ENCODE measurements at regions not wholly inside any gene's neighbourhood (a gene's known extent, or its start where the extent isn't known, plus 50 kb on each side); places are given as distances from the start of the nearest gene placed in this dataset.

DNA sequence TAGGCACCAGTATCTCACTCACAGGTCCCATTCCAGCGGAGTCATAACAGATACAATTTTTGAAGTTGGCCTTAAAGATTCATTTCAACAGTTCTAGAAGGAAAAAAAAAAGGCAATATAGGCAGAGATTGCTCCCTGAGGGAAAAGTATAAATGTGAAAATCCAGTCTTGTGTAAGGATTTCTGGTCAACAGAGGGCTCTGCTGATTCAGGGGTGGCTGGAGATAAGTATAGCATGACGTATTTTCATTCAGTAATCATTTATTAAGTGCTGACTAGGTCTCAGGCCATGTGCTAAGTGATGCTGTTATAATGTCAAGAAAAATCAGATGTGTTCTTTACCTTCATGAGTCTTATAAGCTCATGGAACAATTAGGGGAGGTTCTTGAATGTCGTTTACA is 377.3 kb upstream of the MEF2C start:
- DNase-seq (ENCODE audit: extremely low read depth in 1 of 2, low read depth in 1 of 2) = no peak

DNA sequence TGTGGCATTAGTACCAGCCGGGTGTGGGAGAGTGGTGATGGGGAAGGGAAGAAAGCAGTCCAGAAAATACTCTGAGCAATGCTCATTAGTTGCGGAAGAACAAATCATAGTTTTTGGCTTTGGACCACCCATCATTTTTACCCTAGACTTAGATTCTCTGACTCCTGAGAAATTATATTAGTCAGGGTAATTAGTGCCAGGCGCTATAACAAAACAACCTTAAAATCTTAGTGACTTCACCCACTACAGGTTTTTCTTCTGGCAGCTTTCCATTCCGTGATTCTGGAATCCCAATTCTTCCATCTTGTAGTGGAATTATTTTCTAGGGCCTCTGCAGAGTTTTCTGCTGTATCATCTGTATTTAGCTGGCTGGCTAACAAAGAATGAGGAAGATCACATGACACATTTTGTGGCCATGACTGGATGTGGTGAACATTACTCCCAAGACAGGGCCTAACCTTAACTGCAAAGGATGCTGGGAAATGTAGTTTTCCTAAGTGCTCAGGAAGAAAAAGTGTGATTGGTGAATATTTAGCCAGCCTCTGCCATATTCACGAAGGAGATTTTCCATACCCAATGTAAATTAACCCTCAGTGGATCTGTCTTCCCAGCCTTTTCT is 373.0 kb upstream of the MEF2C start:
- no peak for DNase-seq (ENCODE audit: extremely low read depth in 1 of 2, low read depth in 1 of 2)

DNA sequence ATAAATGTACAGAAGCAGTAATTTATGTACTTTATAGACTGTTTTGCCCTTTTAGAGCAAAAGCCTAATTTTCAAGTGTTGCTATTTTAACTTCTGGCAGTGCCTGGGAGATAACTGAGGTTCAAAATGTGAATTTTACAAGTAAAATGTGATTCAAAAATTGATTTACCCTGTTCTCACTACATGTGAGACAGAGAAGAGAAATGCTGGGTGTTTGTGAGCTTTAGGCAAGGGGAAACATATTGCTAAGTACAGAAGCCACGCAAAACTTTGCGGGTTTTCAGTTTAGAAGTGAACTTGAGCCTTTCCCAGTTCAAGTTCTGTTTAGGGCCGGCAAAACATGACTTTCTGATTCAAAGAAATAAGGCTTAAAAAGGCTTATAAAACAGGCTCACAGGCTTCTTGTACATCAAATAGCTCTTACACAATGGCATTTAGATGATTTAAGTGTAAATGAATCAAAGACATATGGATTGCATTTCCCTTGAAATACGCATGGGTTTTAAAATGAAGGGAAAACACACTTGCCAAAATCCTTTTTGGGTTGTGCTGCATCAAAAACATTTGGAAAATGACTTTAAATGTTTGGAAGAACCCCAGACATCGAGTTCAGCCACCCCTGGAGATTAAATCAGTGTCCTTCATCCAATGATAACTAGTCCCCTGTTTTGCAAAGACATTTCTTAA is 370.8 kb upstream of the MEF2C start:
- DNase-seq (ENCODE audit: extremely low read depth in 1 of 2, low read depth in 1 of 2) = no peak

DNA sequence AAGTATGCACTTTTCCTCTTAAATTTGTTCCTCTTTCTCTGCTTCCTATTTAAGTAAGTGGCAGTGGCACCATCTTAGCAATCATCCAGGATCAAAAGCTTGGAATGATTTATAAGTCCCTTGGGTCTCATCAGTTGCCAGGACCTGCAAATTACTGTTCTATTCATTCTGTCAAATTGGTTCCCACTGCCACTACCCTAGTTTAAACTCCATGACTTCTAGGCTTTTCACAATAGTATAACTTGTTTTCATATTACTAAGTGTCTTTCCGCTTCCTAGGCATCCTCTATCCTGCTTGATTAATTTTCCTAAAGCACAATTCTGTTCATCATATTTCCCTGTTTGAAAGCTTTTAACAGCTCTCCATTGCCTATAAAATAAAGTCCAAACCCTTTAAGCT is 363.9 kb upstream of the MEF2C start:
- DNase-seq (ENCODE audit: extremely low read depth in 1 of 2, low read depth in 1 of 2) = no peak

DNA sequence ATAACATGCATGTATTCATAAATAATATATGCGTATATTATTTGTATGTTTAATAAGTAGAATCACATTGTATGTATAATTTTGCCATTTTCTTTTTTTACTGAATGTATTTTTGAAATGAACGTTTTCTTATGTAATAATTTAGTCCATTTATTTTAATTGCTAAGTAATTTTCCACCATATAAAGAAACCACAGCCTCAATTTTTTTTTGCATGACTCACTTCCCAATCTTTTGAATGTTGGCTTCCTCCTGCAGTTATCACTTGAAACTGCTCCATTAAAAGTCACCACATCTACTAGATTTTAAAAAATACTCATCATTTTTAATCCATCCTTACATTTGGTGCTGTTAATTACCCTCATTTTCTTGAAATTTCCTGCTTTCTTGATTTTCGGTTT is 363.3 kb upstream of the MEF2C start:
- no peak for DNase-seq (ENCODE audit: extremely low read depth in 1 of 2, low read depth in 1 of 2)

DNA sequence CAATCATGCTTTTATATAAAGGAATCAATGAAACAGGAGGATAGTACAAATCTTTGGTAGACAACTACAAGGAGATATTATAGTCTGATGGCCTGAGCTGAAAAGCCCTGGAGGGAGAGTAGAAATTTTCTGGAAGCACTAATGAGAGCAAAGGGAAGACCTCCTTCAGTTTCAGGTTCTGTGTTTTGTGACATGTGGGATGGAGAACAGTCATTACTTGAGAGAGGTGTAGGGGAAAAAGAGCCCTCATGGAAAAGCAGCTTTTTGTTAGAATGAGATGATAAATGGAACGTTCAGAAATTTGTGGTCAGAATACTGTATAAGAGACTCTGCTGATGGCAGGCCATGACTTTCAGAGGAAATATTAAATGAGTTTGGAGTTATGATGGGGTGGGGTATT is 360.6 kb upstream of the MEF2C start:
- DNase-seq (ENCODE audit: extremely low read depth in 1 of 2, low read depth in 1 of 2) = no peak

DNA sequence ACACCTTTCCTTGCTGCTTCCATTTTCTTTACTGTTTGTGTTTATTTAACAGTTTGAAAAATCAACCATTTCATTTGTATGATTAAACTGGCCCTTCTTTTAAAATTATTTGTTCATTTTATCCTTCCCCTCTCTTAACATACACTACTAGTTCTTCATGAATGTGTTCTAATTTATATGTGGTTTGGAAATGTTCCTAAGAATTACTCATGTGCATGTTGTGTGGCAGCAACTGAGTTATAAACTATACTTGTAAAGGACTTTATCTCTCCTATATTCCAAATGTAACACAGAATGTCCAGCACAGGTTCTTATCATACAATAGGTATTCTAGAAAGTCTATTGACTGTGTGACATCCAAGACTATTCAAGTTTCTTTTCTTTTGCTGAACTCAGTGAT is 358.2 kb upstream of the MEF2C start:
- no peak for DNase-seq (ENCODE audit: extremely low read depth in 1 of 2, low read depth in 1 of 2)

DNA sequence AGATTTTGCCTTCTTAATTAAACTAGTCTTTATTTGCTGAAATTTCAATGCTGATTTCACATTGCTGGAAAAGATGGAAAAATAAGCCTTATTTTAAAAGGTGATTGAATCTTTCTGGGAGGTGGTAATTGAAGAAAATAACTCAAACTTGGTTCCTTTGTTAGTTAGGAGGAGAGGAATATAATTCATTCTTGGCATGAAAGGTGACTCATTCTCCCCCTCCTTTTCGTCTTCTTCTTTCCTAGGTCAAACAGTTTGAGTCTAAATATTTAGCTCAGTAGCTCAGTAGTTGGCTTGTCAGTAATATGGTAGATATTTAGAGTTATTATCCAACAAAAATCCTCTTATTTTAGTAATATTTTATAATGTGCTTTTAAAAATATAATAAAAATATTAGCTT is 353.9 kb upstream of the MEF2C start:
- no peak for DNase-seq (ENCODE audit: extremely low read depth in 1 of 2, low read depth in 1 of 2)

DNA sequence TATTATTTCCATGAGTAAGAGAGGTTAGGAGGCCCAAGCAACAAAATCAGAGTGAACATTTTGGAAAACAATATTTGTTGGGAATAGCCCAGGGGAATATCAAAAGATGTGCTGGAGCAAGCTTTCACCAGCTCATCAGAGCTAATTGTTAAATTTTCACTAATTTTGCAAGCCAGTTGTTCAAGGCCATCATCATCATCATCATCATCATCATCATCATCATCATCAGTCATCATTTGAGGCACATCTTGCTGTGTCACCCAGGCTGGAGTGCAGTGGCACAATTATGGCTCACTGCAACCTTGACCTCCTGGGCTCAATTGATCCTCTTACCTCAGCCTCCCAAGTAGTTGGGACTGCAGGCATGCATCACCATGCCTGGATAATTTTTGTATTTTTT is 350.5 kb upstream of the MEF2C start:
- no peak for DNase-seq (ENCODE audit: extremely low read depth in 1 of 2, low read depth in 1 of 2)

DNA sequence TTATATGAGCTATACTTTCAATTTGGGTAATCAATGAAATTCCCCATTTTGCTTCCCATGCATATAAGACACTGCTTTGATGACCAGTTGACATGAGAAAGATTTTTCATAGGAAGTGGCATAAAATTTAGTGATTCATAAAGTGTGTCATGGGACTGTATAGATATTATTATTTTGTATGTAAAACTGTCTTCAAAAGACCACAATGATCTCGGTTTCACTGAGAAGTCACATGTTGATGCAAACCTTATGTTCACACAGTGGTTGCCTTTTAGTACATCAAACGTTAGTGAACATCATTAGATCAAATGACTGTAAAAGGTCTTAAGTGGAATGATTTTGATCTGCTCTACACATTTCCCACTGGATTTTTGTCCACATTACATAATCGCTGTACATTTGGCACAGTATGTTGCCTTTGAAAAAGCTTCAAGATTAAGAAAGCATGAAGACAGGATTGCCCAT is 349.2 kb upstream of the MEF2C start:
- DNase-seq (ENCODE audit: extremely low read depth in 1 of 2, low read depth in 1 of 2) = no peak

DNA sequence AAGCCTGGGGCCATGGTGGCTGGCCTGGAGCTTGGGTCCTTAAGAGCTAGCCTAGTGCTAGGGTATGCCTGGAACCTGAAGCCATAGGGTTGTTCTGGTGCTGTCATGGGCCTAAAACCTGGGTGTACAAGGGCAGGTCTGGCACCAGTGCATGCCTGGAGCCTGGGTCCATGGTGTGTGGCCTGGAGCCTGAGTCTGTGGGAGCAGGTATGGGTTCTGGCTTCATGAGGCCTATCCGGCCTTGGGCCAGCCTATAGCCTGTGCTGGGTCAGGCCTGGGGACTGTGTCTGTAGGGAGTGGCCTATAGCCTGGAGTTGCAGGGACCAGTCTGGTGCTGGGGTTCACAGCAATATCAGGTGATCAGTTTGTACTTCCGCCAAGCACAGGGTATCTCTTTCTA is 347.2 kb upstream of the MEF2C start:
- no peak for DNase-seq (ENCODE audit: extremely low read depth in 1 of 2, low read depth in 1 of 2)

DNA sequence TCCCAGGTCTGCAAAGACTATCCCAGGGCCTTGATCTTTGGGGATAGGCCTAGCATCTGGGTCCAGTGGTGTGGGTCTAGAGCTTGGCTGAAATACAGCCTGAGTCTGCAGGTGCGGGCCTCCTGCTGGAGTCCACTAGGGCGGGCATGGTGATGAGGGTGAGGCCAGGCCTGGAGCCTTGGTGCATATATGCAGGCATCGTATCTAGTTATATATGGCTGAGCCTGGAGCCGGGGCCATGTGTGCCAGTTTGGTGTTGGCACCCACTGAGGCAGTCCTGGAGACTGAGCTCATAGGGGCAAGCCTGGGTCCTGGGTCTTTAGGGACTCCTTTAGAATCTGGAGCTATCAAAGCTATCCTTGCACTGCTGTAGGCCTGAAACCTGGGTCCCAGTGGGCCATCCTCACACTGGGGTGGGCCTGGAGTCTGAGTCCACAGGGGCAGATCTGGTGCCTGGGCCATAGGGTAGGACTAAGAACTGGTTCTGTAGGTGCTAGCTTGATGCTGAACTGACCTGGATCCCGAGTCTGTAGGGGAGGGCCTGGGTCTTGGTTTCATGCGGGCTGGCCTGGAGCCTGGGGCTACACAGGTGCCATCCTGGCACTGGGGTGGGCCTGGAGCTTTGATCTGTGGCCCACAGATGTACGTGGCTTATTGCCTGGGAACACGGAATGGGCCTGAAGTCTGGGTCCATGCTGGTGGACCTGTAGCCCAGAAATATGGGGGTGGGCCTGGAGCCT is 346.5 kb upstream of the MEF2C start:
- no peak for DNase-seq (ENCODE audit: extremely low read depth in 1 of 2, low read depth in 1 of 2)

DNA sequence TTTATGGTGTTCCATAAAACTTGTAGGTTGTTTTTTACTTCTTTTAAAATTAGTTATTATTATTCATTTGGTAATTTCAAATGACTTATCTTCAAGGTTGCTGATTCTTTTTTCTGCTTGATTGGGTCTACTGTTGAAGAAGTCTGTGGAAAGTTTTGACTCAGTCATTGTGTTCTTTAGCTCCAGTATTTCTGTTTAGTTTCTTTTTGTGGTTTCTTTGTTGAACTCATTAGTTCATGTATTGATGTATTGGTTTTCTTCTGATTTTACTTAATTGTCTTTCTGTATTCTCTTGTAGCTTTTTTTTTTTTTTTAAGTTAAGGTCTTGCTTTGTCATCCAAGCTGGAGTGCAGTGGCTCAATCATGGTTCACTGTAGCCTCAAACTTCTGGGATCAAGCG is 345.4 kb upstream of the MEF2C start:
- DNase-seq (ENCODE audit: extremely low read depth in 1 of 2, low read depth in 1 of 2) = no peak

DNA sequence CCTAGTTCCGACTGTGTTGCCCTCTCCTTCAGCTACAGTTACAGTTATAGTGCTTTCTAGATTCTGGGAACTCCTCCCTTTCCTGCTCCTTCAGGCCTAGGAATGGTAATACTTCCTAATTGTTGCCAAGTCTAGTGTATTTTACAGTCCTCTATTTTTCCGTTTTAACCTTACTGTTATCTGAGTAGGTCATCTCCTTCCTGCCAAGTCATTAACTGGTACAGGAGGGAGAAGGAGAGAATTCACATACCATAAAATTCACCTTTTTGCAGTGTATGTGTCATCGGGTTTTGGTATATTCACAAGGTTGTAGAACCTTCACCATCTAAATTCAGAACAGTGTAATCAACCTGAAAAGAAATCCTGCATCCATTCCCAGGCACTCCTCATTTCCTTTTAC is 335.4 kb upstream of the MEF2C start:
- DNase-seq (ENCODE audit: extremely low read depth in 1 of 2, low read depth in 1 of 2) = no peak

DNA sequence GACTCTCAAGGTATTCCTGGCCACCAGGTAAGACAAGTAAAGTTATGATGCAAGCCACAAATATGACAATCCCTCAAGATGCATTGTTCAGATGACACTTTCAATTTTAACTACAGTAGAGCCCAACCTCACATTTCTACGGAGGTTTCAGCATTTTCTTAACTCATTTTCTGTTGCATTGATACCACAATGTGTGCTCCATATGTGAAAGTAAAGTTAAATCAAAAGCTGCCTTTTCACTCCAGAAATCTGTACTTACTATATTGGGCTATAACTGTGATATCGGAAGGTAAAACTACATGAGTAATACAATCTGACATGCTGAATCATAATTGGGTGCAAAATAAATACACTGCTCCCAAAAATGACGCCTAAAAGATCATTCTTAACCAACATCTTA is 333.6 kb upstream of the MEF2C start:
- DNase-seq (ENCODE audit: extremely low read depth in 1 of 2, low read depth in 1 of 2) = no peak

DNA sequence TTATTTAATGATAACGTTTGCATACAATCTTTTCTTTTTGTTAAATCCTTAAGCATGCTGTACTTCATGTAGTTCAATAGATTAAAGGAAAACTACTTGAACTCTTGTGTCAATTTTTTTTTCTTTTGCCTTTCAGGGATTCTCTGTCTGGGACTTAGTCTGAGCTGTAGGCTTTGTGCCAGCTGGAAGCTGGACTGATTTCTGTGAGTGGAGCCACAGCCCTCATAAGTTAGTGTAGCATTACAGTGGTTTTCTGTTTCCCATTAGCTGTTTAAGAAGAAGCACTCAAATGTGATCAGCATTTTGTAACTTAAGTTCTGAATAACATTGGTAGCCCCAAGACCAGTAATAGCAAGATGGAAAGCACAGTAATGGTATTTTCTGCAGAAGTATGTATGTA is 330.6 kb upstream of the MEF2C start:
- no peak for DNase-seq (ENCODE audit: extremely low read depth in 1 of 2, low read depth in 1 of 2)

DNA sequence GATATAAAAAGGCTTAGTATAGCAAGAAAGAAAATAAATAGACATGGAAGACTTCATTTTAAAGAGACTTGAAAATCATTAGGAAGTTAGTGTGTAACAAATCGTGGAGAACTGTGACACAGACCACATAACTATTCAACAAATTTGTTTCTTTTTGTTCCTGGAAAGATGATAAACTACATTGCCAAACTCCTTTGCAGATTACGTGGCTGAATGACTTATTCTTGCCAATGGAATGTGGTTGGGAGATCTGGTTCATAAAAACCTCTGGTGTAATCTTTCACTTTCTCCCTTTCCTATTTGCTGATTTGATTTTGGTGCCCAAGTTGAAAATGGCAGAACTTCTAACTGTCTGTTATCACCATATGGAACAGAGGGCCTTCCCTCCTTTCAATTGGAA is 328.9 kb upstream of the MEF2C start:
- DNase-seq (ENCODE audit: extremely low read depth in 1 of 2, low read depth in 1 of 2) = no peak

DNA sequence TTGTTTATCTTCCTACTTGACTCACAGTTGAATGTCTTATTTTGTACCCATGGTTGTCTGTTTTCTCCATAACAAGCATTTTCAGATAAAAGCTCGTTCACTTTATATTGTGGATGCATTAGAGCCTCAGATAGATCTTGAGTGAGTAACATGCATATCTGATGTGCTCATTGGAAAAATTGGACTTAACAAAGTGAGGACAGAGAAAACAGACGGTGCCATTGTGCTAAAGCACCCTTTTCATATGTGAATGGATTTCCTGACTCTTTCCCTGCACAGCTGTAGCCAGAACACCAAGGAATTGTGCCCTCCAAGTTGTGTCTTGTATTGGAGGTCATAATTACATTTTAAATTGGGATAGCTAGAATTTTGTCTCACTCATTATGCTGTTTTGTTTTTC is 325.8 kb upstream of the MEF2C start:
- DNase-seq (ENCODE audit: extremely low read depth in 1 of 2, low read depth in 1 of 2) = no peak

DNA sequence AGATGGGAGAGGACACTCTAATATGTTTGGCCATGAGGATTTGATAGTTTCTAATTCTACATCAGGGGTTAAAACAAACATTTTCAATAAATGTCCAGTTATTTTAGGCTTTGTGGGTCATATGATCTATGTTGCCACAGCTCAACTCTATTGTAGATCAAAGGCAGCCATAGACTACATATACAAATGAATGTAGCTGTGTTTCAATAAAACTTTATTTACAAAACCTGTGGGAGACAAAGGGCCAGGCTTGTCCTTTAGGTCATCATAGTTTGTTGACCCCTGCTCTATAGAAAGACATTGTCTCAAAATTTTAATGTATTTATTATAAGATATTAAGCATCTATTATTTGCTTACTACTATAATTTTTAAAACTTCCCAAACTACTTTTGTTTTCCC is 325.4 kb upstream of the MEF2C start:
- DNase-seq (ENCODE audit: extremely low read depth in 1 of 2, low read depth in 1 of 2) = no peak

DNA sequence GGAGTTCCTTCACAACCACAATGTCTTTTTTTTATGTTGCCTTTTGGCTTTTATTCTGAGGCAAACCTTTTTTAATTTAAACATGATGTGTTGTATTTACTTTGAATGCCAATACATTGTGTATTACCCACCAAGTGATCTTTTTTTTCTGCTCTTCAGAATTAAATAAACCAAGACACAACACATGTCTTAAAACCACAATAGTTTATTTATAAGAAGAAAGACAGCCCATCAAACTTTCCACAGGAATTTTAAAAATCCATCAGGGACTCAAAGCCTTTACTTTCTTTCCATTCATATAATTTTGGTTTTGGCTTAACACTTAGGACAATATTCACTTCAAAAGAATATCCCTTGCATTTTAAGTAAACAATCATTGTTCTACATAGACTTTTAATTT is 321.8 kb upstream of the MEF2C start:
- no peak for DNase-seq (ENCODE audit: extremely low read depth in 1 of 2, low read depth in 1 of 2)

DNA sequence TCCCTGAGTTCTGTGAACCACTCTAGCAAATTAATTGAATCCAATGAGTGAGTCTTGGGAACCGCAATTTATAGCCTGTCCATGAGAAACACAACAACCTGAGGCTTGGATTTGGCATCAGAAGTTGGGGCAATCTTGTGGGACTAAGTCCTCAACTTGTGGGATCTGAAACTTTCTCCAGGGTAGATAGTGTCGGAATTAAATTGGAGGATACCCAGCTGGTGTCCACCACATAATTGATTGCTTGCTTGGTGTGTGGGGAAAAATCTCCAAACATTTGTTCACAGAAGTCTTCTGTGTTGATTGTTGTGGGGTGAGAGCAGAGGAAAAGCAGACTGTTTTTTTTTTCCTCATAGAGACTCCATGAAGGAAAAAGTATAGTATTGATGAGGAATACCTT is 320.6 kb upstream of the MEF2C start:
- DNase-seq (ENCODE audit: extremely low read depth in 1 of 2, low read depth in 1 of 2) = no peak

DNA sequence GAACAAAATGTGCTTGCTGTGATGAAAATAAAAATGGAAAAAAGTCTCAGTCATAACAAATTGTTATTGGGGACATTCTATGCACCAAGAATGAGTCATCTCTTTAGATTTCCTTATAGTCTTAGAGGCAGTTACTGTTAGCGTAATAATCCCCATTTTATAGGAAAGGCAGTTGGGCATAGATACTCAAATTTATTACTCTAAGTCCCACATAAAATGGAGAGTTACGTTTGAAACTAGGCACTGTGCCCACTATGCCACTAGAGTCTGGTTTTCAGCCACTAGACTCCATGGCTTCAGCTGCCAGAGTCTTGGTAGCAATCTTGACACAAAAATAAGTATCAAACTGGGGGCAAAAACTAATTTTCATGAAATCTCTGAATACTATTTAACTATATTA is 317.9 kb upstream of the MEF2C start:
- DNase-seq (ENCODE audit: extremely low read depth in 1 of 2, low read depth in 1 of 2) = no peak

Data from activated CD8-positive, alpha-beta memory T cell treated with anti-CD3 and anti-CD28 coated beads for 1 hour (primary cell).